NCI-H748 (cell line): ENCODE measurements at regions not wholly inside any gene's neighbourhood (a gene's known extent, or its start where the extent isn't known, plus 50 kb on each side); places are given as distances from the start of the nearest gene placed in this dataset.
"Not testable (repeated sequence)": the region's sequence is repeated elsewhere in the genome, so short reads cannot be mapped to it uniquely, and the experiment has no call there.

Experiments
- DNase-seq: peaks from one replicate; lab custom pipeline; 2025; ENCODE audit not compliant: unreplicated experiment; lab: John Stamatoyannopoulos, UW

GRCh38 chr4:60588556-60588955 is 611.6 kb upstream of the ADGRL3 start:
- no peak for DNase-seq

GRCh38 chr4:60589425-60589824 is 610.7 kb upstream of the ADGRL3 start:
- DNase-seq: no peak

- no peak for DNase-seq
Measured at GRCh38 chr4:60590116-60590515, 610.0 kb upstream of the ADGRL3 start.

- DNase-seq: no peak
Measured at GRCh38 chr4:60605646-60606354, 594.3 kb upstream of the ADGRL3 start.

GRCh38 chr4:60611762-60612496 is 588.2 kb upstream of the ADGRL3 start:
- DNase-seq: no peak

GRCh38 chr4:60617731-60618130 is 582.4 kb upstream of the ADGRL3 start:
- DNase-seq: no peak

- no peak for DNase-seq
Measured at GRCh38 chr4:60619531-60620305, 580.4 kb upstream of the ADGRL3 start.

GRCh38 chr4:60637976-60638375 is 562.1 kb upstream of the ADGRL3 start:
- DNase-seq: no peak

- DNase-seq: no peak
Measured at GRCh38 chr4:60648774-60649173, 551.4 kb upstream of the ADGRL3 start.

- DNase-seq: no peak
Measured at GRCh38 chr4:60652933-60653332, 547.2 kb upstream of the ADGRL3 start.

GRCh38 chr4:60655356-60655755 is 544.8 kb upstream of the ADGRL3 start:
- DNase-seq: no peak

GRCh38 chr4:60656171-60656570 is 544.0 kb upstream of the ADGRL3 start:
- DNase-seq: no peak

GRCh38 chr4:60657041-60657440 is 543.1 kb upstream of the ADGRL3 start:
- DNase-seq: no peak

- no peak for DNase-seq
Measured at GRCh38 chr4:60657807-60658206, 542.3 kb upstream of the ADGRL3 start.

- no peak for DNase-seq
Measured at GRCh38 chr4:60663769-60664168, 536.4 kb upstream of the ADGRL3 start.

- DNase-seq: no peak
Measured at GRCh38 chr4:60682901-60683300, 517.2 kb upstream of the ADGRL3 start.

- DNase-seq: no peak
Measured at GRCh38 chr4:60683357-60683756, 516.8 kb upstream of the ADGRL3 start.

- no peak for DNase-seq
Measured at GRCh38 chr4:60683973-60684372, 516.2 kb upstream of the ADGRL3 start.

GRCh38 chr4:60696062-60696461 is 504.1 kb upstream of the ADGRL3 start:
- DNase-seq: not testable (repeated sequence)

GRCh38 chr4:60709061-60709460 is 491.1 kb upstream of the ADGRL3 start:
- no peak for DNase-seq

- no peak for DNase-seq
Measured at GRCh38 chr4:60718874-60719273, 481.3 kb upstream of the ADGRL3 start.

GRCh38 chr4:60721685-60722084 is 478.4 kb upstream of the ADGRL3 start:
- DNase-seq: no peak
